HEK293 (cell line): ENCODE measurements at regions not wholly inside any gene's neighbourhood (a gene's known extent, or its start where the extent isn't known, plus 50 kb on each side); places are given as distances from the start of the nearest gene placed in this dataset.

Experiments
- CTCF ChIA-PET: fragments of 350-600 bp; formaldehyde crosslinking; extraction: SDS; loops from one replicate; lab custom pipeline; 2021; ENCODE audit warnings: antibody characterized with exemption; lab: Yijun Ruan, JAX
- POLR2A ChIA-PET: fragments of 300-600 bp; formaldehyde crosslinking; extraction: SDS; loops from one replicate; lab custom pipeline; 2020; ENCODE audit warnings: antibody characterized with exemption, inconsistent platforms; lab: Yijun Ruan, JAX
- H3K27ac ChIP-seq: fragments of 200-500 bp; sonication (Bioruptor generic); 2 replicates; pipeline ENCODE4 v1.5.1; 2014; ENCODE audit warnings: low read depth, low read length, control low read depth, inconsistent platforms; ENCODE audit errors: extremely low read depth
- H3K36me3 ChIP-seq, 2 experiments: fragments of 200-500 bp in 1 of 2; sonication (Bioruptor generic) in 1 of 2; 1 replicate in 1 of 2; 2 replicates in 1 of 2; pipeline ENCODE4 v1.5.1; 2014 to 2017; ENCODE audit warnings: inconsistent platforms in 2 of 2, low read length in 2 of 2; ENCODE audit not compliant: control insufficient read depth in 2 of 2, insufficient read depth in 1 of 2
- H3K4me1 ChIP-seq: fragments of 200-500 bp; sonication (Bioruptor generic); 2 replicates; pipeline ENCODE4 v1.5.1; 2014; ENCODE audit warnings: mild to moderate bottlenecking, low read length, inconsistent platforms; ENCODE audit not compliant: control insufficient read depth, insufficient read depth
- H3K4me3 ChIP-seq: 2 replicates; pipeline ENCODE4 v1.5.1; 2011; ENCODE audit warnings: low read depth, mild to moderate bottlenecking, control low read depth, low read length, moderate library complexity
- H3K9me3 ChIP-seq: fragments of 200-500 bp; sonication (Bioruptor generic); 2 replicates; pipeline ENCODE4 v1.5.1; 2014; ENCODE audit warnings: low read depth, low read length, inconsistent platforms; ENCODE audit not compliant: control insufficient read depth, insufficient read depth
- GLI4 ChIP-seq: fragments of 450-650 bp; formaldehyde crosslinking; IDR thresholded peaks from 2 replicates; pipeline ENCODE4 v1.5.1; 2016; ENCODE audit warnings: missing biosample characterization, missing genetic modification characterization
- HOXC10 ChIP-seq: sonication (generic); formaldehyde crosslinking; IDR thresholded peaks from 2 replicates; pipeline ENCODE4 v1.8.1; 2023; ENCODE audit warnings: mild to moderate bottlenecking, missing genetic modification reagents
- KLF9 ChIP-seq: fragments of 450-650 bp; formaldehyde crosslinking; IDR thresholded peaks from 2 replicates; pipeline ENCODE4 v1.5.1; 2016; ENCODE audit warnings: missing biosample characterization, missing genetic modification characterization, low read depth
- REPIN1 ChIP-seq: fragments of 450-650 bp; formaldehyde crosslinking; IDR thresholded peaks from 2 replicates; pipeline ENCODE4 v1.5.1; 2017; ENCODE audit warnings: missing biosample characterization, missing genetic modification characterization, low read depth
- TRIM28 ChIP-seq: IDR thresholded peaks from 2 replicates; pipeline ENCODE4 v1.6.1; 2011; ENCODE audit warnings: low read length, control low read depth, borderline replicate concordance
- YY1 ChIP-seq: fragments of 450-650 bp; formaldehyde crosslinking; IDR thresholded peaks from 2 replicates; pipeline ENCODE4 v1.5.1; 2018; ENCODE audit warnings: missing biosample characterization, missing genetic modification characterization
- ZBTB48 ChIP-seq: fragments of 450-650 bp; formaldehyde crosslinking; IDR thresholded peaks from 2 replicates; pipeline ENCODE4 v1.5.1; 2016; ENCODE audit warnings: missing biosample characterization, missing genetic modification characterization
- ZNF112 ChIP-seq: fragments of 450-650 bp; formaldehyde crosslinking; IDR thresholded peaks from 2 replicates; pipeline ENCODE4 v1.5.0; 2017; ENCODE audit warnings: missing biosample characterization, missing genetic modification characterization
- ZNF148 ChIP-seq: fragments of 450-650 bp; formaldehyde crosslinking; IDR thresholded peaks from 2 replicates; pipeline ENCODE4 v1.5.0; 2017; ENCODE audit warnings: missing biosample characterization, missing genetic modification characterization, borderline replicate concordance
- ZNF16 ChIP-seq: fragments of 450-650 bp; formaldehyde crosslinking; IDR thresholded peaks from 2 replicates; pipeline ENCODE4 v1.5.1; 2016; ENCODE audit warnings: low read depth, missing biosample characterization, missing genetic modification characterization
- ZNF350 ChIP-seq: fragments of 450-650 bp; formaldehyde crosslinking; IDR thresholded peaks from 2 replicates; pipeline ENCODE4 v1.5.0; 2017; ENCODE audit warnings: missing biosample characterization, mild to moderate bottlenecking, missing genetic modification characterization
- ZNF391 ChIP-seq: fragments of 450-650 bp; formaldehyde crosslinking; IDR thresholded peaks from 2 replicates; pipeline ENCODE4 v1.5.1; 2016; ENCODE audit warnings: low read depth, missing biosample characterization, missing genetic modification characterization, borderline replicate concordance
- ZNF48 ChIP-seq: fragments of 450-650 bp; formaldehyde crosslinking; IDR thresholded peaks from 2 replicates; pipeline ENCODE4 v1.5.1; 2016; ENCODE audit warnings: missing biosample characterization, missing genetic modification characterization
- ZNF571 ChIP-seq: fragments of 450-650 bp; formaldehyde crosslinking; IDR thresholded peaks from 2 replicates; pipeline ENCODE4 v1.5.0; 2017; ENCODE audit warnings: missing biosample characterization, missing genetic modification characterization
- ZNF624 ChIP-seq: fragments of 450-650 bp; formaldehyde crosslinking; IDR thresholded peaks from 2 replicates; pipeline ENCODE4 v1.5.1; 2017; ENCODE audit warnings: missing biosample characterization, missing genetic modification characterization
- ZNF677 ChIP-seq: fragments of 450-650 bp; IDR thresholded peaks from 2 replicates; pipeline ENCODE4 v1.5.0; 2018; ENCODE audit warnings: missing biosample characterization, mild to moderate bottlenecking, missing genetic modification characterization, moderate library complexity
- ZNF843 ChIP-seq: fragments of 450-650 bp; formaldehyde crosslinking; IDR thresholded peaks from 2 replicates; pipeline ENCODE4 v1.5.1; 2016; ENCODE audit warnings: missing biosample characterization, missing genetic modification characterization
- ZSCAN18 ChIP-seq: fragments of 450-650 bp; formaldehyde crosslinking; IDR thresholded peaks from 2 replicates; pipeline ENCODE4 v1.5.1; 2016; ENCODE audit warnings: missing biosample characterization, missing genetic modification characterization
- ZSCAN30 ChIP-seq: fragments of 450-650 bp; IDR thresholded peaks from 2 replicates; pipeline ENCODE4 v1.5.1; 2018; ENCODE audit warnings: missing biosample characterization, mild to moderate bottlenecking, missing genetic modification characterization, moderate library complexity
- TF ChIP-seq, protein P1 (sequence below): fragments of 450-650 bp; formaldehyde crosslinking; IDR thresholded peaks from 2 replicates; pipeline ENCODE4 v1.5.1; 2017; ENCODE audit warnings: missing biosample characterization, missing genetic modification characterization
- TF ChIP-seq, protein P2 (sequence below): fragments of 450-650 bp; formaldehyde crosslinking; IDR thresholded peaks from 2 replicates; pipeline ENCODE4 v1.5.1; 2016; ENCODE audit warnings: missing biosample characterization, missing genetic modification characterization

GRCh38 chr6:139680819-139681218 is 306.4 kb upstream of the CITED2 start (continued):
- TF ChIP-seq REPIN1 (tag by site-specific recombination) (no peak), ZNF624 (no peak), ZNF391 (tag by site-specific recombination) (no peak), KLF9 (no peak), ZSCAN30 (no peak), ZNF843 (tag by site-specific recombination) (no peak), ZNF112 (tag by site-specific recombination) (no peak)

DNA sequence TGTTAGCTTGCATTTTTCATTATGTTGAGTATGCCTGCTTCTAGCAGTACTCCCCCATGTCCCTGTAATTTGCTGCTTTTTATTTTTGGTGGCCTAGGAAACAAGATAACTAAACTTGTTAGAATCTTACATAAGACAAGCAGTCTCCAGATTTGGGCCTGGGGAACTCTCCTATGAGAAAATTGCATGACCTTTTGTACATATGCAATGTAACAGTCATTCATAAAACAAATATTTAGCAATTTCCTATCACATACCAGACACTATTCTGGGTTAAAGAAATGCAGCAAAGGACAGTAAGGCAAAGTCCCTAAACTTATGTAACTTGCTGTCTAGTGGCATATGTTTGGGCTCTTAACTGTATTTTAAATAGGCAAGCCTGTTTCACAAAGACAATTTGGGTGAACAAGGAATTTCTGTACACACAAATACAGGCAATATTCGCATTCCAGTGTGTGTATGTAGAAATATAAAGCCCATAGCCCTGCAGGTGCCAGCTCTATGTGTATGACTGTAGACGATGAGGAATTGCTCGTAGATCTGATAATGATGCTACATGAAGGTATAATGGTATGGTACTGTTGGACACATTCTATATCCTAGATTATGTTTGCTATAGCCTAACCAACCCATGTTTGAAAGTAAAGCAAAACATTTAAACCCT is 305.2 kb upstream of the CITED2 start:
- Histone ChIP-seq H3K4me3 (no peak overlapping the region), H3K27ac (no peak overlapping the region), H3K36me3 (no peaks in the 10 kb centered on the region), H3K4me1 (no peaks in the 10 kb centered on the region), H3K9me3 (no peaks in the 10 kb centered on the region)
- ChIA-PET CTCF (interaction anchor here (0.6 to 0.7 kb wide), 2 partner anchors 17 to 164 kb away, joined by 3 read pairs; no protein-coding TSS in a partner anchor), POLR2A (no interaction called here)
- TF ChIP-seq GLI4 (tag by site-specific recombination) (no peak), TRIM28 (no peak), ZBTB48 (tag by site-specific recombination) (no peak), ZNF843 (tag by site-specific recombination) (no peak), ZNF350 (tag by site-specific recombination) (no peak)
- TF ChIP-seq, protein P1, sequence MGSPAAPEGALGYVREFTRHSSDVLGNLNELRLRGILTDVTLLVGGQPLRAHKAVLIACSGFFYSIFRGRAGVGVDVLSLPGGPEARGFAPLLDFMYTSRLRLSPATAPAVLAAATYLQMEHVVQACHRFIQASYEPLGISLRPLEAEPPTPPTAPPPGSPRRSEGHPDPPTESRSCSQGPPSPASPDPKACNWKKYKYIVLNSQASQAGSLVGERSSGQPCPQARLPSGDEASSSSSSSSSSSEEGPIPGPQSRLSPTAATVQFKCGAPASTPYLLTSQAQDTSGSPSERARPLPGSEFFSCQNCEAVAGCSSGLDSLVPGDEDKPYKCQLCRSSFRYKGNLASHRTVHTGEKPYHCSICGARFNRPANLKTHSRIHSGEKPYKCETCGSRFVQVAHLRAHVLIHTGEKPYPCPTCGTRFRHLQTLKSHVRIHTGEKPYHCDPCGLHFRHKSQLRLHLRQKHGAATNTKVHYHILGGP (tag by site-specific recombination) = no peak

GRCh38 chr6:139676718-139677117 is 302.3 kb upstream of the CITED2 start:
- Histone ChIP-seq H3K4me3 (no peak overlapping the region), H3K9me3 (no peaks in the 10 kb centered on the region), H3K36me3 (no peaks in the 10 kb centered on the region), H3K27ac (no peak overlapping the region), H3K4me1 (no peaks in the 10 kb centered on the region)
- TF ChIP-seq ZNF16 (no peak), YY1 (tag by site-specific recombination) (no peak), ZNF677 (no peak), ZNF148 (no peak), ZSCAN18 (tag by site-specific recombination) (no peak), HOXC10 (CRISPR knock-in tag) (no peak), ZNF48 (tag by site-specific recombination) (no peak), ZNF571 (tag by site-specific recombination) (no peak)
- TF ChIP-seq, protein P2, sequence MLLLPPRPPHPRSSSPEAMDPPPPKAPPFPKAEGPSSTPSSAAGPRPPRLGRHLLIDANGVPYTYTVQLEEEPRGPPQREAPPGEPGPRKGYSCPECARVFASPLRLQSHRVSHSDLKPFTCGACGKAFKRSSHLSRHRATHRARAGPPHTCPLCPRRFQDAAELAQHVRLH (tag by site-specific recombination) = no peak
- ChIA-PET CTCF (interaction anchor here (0.6 kb wide), 1 partner anchor 31 kb away, joined by 3 read pairs; no protein-coding TSS in a partner anchor), POLR2A (no interaction called here)
